Prostate gland (tissue), 2 donors: ENCODE measurements at regions not wholly inside any gene's neighbourhood (a gene's known extent, or its start where the extent isn't known, plus 50 kb on each side); places are given as distances from the start of the nearest gene placed in this dataset.

ENCODE experiments used
- POLR2A ChIP-seq: fragments of 450-650 bp; IDR thresholded peaks from one replicate; pipeline ENCODE4 v1.6.1; 2016; ENCODE audit warnings: antibody characterized with exemption, mild to moderate bottlenecking
- POLR2AphosphoS5 ChIP-seq: sonication (generic); formaldehyde crosslinking; IDR thresholded peaks from one replicate; pipeline ENCODE4 v1.6.1; 2017; ENCODE audit warnings: antibody characterized with exemption
- TF ChIP-seq, protein P1 (sequence below), 4 experiments: fragments of 200-600 bp in 2 of 4; fragments of 450-650 bp in 2 of 4; sonication (generic) in 2 of 4; IDR thresholded peaks; 1 replicate in 3 of 4; 2 replicates in 1 of 4; pipeline ENCODE4 v1.5.1; 2016 to 2019; ENCODE audit warnings: antibody characterized with exemption in 4 of 4, mild to moderate bottlenecking in 2 of 4, moderate library complexity in 2 of 4

DNA sequence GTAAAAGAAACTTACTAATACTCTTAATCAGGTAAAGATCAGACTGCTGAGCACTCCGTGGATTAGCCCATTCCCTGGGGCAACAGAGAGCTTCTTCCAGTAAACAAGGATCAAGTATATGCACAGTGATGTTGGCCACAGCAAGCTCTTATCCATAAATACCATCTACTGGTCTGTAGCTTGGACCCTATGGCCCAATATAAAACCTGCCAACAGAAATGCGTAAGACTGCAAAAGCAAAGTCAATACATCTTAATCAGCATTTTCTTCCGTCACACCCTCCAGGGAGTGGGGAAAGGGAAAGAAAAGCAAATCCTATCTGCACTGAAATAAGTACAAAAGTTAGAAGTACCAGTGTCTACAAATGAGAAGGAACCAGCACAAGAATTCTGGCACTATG, 1082.1 kb downstream of the ZPLD1 start:
- TF ChIP-seq, protein P1, sequence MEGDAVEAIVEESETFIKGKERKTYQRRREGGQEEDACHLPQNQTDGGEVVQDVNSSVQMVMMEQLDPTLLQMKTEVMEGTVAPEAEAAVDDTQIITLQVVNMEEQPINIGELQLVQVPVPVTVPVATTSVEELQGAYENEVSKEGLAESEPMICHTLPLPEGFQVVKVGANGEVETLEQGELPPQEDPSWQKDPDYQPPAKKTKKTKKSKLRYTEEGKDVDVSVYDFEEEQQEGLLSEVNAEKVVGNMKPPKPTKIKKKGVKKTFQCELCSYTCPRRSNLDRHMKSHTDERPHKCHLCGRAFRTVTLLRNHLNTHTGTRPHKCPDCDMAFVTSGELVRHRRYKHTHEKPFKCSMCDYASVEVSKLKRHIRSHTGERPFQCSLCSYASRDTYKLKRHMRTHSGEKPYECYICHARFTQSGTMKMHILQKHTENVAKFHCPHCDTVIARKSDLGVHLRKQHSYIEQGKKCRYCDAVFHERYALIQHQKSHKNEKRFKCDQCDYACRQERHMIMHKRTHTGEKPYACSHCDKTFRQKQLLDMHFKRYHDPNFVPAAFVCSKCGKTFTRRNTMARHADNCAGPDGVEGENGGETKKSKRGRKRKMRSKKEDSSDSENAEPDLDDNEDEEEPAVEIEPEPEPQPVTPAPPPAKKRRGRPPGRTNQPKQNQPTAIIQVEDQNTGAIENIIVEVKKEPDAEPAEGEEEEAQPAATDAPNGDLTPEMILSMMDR (IDR thresholded peaks at IDR 0.05), result no peak
- TF ChIP-seq POLR2AphosphoS5, result no peak
- TF ChIP-seq POLR2A, result no peak
